ENCODE measurements at regions not wholly inside any gene's neighbourhood (a gene's known extent, or its start where the extent isn't known, plus 50 kb on each side); places are given as distances from the start of the nearest gene placed in this dataset.

- no peak for DNase-seq (ENCODE audit: low read depth)
These were observed 160.3 kb downstream of the PTEN start for GRCh38 chr10:88023676-88024075.

- DNase-seq (ENCODE audit: low read depth): no peak
These were observed 162.6 kb downstream of the PTEN start for GRCh38 chr10:88026031-88026430.

GRCh38 chr10:88027570-88027969 is 164.1 kb downstream of the PTEN start:
- no peak for DNase-seq (ENCODE audit: low read depth)

GRCh38 chr10:88028072-88028471 is 164.6 kb downstream of the PTEN start:
- DNase-seq (ENCODE audit: low read depth): no peak

DNA sequence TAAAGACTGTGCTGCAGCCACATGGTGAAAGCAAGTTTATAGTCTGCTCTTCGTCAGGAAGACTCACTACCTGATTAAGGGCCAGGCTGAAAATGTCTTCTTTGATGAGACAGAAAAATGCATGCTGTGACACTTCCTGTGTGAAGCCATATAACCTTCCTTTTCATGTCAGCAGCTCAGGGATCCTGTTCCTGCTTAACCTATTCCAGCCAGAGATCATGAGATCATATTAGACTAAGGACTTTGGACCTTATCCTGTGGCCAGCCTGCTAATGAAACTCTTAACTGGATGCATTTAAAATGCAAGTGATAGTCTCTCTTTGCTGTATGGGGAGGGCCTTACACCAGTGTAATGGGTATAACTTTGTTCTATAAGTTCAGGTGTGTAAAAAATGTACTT is 165.2 kb downstream of the PTEN start:
- DNase-seq (ENCODE audit: low read depth): peak; percentile 57

- DNase-seq (ENCODE audit: low read depth): peak; percentile 25
These were observed 169.1 kb downstream of the PTEN start for GRCh38 chr10:88032566-88032965.

- DNase-seq (ENCODE audit: low read depth): no peak
These were observed 170.0 kb downstream of the PTEN start for GRCh38 chr10:88033385-88033784.

DNA sequence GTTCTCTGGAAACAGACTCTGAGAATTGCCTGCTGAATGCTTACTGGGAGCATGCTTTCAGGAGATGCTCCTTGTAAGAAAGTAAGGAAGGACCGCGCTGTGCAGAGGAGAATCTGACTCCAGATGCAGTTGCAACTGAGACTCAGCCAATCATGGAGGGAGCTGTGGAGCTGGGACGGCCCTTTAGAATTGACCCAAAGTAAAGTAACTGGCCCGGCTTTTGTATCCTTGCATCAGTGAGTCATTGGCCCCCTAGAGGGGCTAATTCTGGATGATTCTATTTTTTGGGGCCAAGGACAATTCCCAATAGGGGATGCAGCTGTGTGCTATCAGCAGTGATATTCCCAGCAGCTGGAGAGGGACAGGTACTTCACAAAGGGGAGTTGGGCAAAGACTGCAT is 170.4 kb downstream of the PTEN start:
- DNase-seq (ENCODE audit: low read depth): no peak

DNA sequence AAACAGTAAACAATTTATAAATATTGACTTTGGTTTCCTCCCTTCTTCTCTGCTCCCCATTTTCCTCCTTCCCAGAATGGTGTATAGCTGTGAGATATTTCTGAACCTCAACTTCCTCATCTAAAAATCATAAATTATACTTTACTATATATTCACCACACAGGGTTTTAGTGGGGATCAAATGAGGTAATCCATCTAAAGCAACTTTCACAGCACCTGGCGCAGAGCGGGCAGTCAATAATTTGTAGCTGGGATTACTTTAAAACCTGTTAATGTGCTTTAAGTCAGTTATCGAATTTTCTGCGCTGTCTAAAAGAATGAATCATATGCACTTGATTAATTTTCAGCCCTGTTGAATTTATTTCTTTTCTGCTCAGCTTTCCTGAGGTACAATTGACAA is 172.7 kb downstream of the PTEN start:
- no peak for DNase-seq (ENCODE audit: low read depth)

GRCh38 chr10:88037623-88038022 is 174.2 kb downstream of the PTEN start:
- no peak for DNase-seq (ENCODE audit: low read depth)

DNA sequence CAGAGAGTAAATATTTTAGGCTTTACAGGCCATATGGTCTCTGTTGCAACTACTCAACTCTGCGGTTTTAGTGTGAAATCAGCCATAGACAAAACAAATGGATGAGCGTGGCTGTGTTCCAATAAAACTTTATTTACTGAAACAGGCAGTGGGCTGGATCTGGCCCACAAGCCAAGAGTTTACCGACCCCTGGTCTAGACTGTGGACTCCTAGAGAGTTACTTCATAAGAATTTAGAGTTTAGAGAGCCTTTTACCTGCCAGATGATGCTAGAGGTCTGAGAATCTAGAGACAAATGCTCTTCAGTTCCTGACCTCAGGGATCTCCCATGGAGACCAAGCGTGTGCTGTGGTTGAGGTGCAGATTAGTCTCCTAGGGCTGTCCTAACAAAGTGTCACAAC is 174.8 kb downstream of the PTEN start:
- peak; percentile 22 for DNase-seq (ENCODE audit: low read depth)

DNA sequence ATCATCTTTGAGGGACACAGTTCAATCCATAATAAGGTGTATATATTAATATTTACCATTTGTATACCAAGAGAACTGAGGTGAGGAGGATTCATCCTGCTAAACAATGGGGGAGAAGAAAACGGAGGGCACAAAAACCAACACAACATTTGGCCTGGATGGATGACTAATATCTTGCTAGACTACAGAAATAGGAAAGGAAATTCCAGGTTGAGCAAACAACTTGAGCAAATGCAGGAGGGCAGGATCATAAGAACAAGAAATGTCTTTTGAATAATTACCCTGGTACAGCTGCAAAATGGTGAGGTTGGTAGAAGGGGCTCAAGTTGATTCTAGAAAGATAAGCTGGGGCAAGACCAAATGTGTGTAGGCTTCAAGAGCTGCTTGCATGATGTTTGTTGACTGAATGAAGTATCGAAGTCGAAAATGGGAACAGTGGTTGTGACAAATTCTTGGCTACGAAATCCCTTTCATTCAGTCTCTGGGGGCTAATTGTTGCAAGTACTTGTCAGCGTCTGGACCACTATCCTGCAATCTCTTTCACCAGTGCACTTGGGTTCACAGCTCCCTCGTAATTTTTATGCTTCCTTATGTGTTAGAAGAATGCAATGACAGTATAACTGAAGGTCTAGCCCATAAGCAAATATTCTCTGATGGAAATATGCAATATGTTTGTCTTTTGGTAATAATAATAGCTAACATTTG is 176.2 kb downstream of the PTEN start:
- peak; percentile 34 for DNase-seq (ENCODE audit: low read depth)

GRCh38 chr10:88041243-88042159 is 178.1 kb downstream of the PTEN start:
- no peak for DNase-seq (ENCODE audit: low read depth)

GRCh38 chr10:88042160-88043100 is 179.0 kb downstream of the PTEN start:
- peak; percentile 56 for DNase-seq (ENCODE audit: low read depth)

DNA sequence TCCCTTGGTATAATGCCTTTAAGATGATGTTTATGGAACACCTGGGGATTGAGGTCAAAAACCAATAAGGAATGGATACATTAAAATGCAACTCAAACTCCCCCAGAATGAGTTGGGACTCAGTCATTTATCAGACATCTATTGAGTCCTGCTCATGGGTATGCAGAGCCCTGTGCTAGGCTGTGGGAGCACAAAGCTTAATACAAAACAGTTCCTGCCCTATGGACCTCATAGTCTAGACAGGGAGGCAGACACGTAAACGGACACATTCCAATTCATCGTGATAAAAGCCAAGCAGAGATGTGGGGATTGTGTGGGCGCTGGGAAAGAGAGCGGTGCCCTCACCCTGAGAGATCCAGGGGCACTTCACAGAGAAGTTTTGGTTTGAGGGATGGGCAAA is 181.7 kb downstream of the PTEN start:
- DNase-seq (ENCODE audit: low read depth): no peak

GRCh38 chr10:88045656-88046415 is 182.4 kb downstream of the PTEN start:
- DNase-seq (ENCODE audit: low read depth): no peak

- no peak for DNase-seq (ENCODE audit: low read depth)
These were observed 184.2 kb downstream of the PTEN start for GRCh38 chr10:88047579-88047978.

DNA sequence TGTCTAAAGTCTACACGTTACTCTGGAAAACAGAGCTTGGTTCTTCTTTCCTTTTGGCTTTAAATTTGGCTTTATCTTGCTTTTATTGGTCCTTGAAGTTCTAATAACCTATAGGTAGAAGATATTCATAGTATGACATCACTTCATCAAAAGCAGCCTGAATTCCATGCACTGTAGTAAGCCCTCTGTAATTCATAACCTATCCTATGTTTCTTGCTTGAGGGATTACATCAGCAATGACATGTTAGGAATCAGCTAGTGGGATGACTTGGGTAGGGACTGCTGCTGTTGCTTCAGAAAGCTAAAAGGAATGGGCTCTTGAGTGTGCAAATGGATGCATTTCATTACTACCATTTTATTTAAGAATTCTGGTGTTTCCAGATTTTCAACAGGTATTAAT is 184.9 kb downstream of the PTEN start:
- no peak for DNase-seq (ENCODE audit: low read depth)

DNA sequence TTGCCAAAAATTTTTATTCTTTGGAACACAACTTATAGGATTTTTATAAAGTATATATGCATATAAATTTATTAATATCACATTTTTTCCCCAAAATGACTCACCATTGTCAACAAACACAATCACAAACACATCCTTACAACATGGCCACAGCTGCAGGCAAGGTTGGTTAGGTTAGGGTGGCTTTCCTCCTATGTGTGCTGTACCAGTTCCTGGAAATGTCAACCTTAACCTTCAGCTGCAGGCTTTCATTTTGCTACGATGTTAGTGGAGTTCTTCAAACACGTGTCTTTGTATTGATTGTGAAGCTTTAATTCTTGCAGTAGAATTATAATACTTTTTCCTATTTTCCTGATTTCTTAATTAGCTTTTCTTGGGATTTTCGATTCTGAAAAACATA is 185.8 kb downstream of the PTEN start:
- DNase-seq (ENCODE audit: low read depth): no peak

- DNase-seq (ENCODE audit: low read depth): no peak
These were observed 194.3 kb downstream of the PTEN start for GRCh38 chr10:88057720-88058119.

GRCh38 chr10:88058750-88059149 is 195.3 kb downstream of the PTEN start:
- no peak for DNase-seq (ENCODE audit: low read depth)
